ENCODE measurements at regions not wholly inside any gene's neighbourhood (a gene's known extent, or its start where the extent isn't known, plus 50 kb on each side); places are given as distances from the start of the nearest gene placed in this dataset.

- no peak for DNase-seq
Observed at GRCh38 chr1:186550832-186551231, 89.9 kb upstream of the PDC start.

GRCh38 chr1:186541003-186541402 is 80.1 kb upstream of the PDC start:
- DNase-seq, result no peak

GRCh38 chr1:186540521-186540920 is 79.6 kb upstream of the PDC start:
- DNase-seq, result no peak

- no peak for DNase-seq
Observed at GRCh38 chr1:186536273-186536890, 75.5 kb upstream of the PDC start.

GRCh38 chr1:186535388-186536133 is 74.6 kb upstream of the PDC start:
- no peak for DNase-seq

GRCh38 chr1:186534401-186534800 is 73.5 kb upstream of the PDC start:
- no peak for DNase-seq

GRCh38 chr1:186532466-186532865 is 71.6 kb upstream of the PDC start:
- DNase-seq, result no peak

- DNase-seq, result no peak
Observed at GRCh38 chr1:186531561-186532165, 70.7 kb upstream of the PDC start.

- no peak for DNase-seq
Observed at GRCh38 chr1:186530109-186530508, 69.2 kb upstream of the PDC start.

GRCh38 chr1:186519982-186520381 is 59.1 kb upstream of the PDC start:
- no peak for DNase-seq

- DNase-seq, result no peak
Observed at GRCh38 chr1:186518822-186519381, 58.0 kb upstream of the PDC start.

GRCh38 chr1:186518395-186518794 is 57.5 kb upstream of the PDC start:
- no peak for DNase-seq

- no peak for DNase-seq
Observed at GRCh38 chr1:186514367-186514766, 53.5 kb upstream of the PDC start.

- no peak for DNase-seq
Observed at GRCh38 chr1:186513526-186513925, 52.6 kb upstream of the PDC start.

GRCh38 chr1:186512698-186513457 is 52.0 kb upstream of the PDC start:
- no peak for DNase-seq

GRCh38 chr1:186511761-186512637 is 51.1 kb upstream of the PDC start:
- DNase-seq, result no peak

All from SHP77 (cell line).